ENCODE measurements at regions not wholly inside any gene's neighbourhood (a gene's known extent, or its start where the extent isn't known, plus 50 kb on each side); places are given as distances from the start of the nearest gene placed in this dataset.
A peak's percentile ranks its signal among the peaks of the same experiment; 100 is the strongest.

- no peak for DNase-seq (ENCODE audit: low read depth)
Observed at GRCh38 chr1:108050911-108051629, 86.1 kb upstream of the VAV3 start.

DNA sequence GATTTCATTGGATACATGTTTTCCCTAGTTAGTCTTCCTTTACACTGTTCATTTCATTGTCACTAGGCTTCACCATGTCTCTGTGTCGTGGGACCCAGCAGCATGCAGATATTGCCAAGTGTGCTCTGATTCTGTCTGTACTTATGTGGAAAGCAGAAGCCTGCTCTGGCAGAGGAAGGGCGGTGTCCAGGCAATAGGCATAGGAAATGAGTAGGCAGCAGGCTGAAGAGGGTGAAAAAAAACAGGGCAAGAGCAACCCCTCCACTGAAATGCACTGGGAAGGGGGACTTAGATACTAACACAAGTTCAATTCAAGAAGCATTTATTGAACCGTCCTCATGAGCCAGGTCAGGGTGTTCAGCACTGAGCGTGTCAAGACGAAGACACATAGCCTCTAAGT is 85.2 kb upstream of the VAV3 start:
- DNase-seq (ENCODE audit: low read depth), result peak; percentile 66

DNA sequence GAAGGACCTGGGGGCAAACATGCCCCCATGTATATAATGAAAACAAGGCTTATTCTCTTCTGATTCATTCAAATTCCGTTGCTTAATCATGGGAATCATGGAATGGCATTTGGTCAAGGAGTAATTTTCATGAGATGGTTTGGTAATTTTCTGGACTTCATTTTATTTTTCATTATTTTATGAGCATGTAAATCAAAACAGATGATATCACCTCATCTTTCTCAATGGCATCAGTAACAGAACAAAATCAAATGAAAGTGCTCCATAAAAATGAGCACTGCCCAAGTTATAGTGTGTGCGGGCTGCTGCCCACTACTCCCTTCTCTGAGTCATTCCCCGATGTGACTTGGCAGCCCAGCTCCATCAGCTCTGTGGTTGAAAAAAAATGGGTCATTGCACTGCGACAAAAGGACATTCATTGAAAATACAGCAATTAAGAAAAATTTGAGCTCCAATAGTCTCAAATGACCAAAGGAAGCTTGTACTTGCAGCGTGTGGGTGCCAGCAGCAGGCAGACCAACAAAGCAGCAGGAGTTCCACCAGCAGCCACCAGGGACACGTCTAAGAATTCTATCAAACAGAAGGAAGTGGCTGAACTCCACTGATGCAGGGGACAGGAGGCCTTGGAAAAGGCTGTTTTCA is 84.3 kb upstream of the VAV3 start:
- DNase-seq (ENCODE audit: low read depth), result peak; percentile 82

- no peak for DNase-seq (ENCODE audit: low read depth)
Observed at GRCh38 chr1:108048301-108049177, 83.6 kb upstream of the VAV3 start.

GRCh38 chr1:108047085-108047484 is 82.1 kb upstream of the VAV3 start:
- DNase-seq (ENCODE audit: low read depth), result no peak

GRCh38 chr1:108046026-108046425 is 81.0 kb upstream of the VAV3 start:
- no peak for DNase-seq (ENCODE audit: low read depth)

GRCh38 chr1:108045460-108045859 is 80.5 kb upstream of the VAV3 start:
- DNase-seq (ENCODE audit: low read depth), result no peak

GRCh38 chr1:108044318-108044717 is 79.3 kb upstream of the VAV3 start:
- DNase-seq (ENCODE audit: low read depth), result no peak

GRCh38 chr1:108043707-108044106 is 78.7 kb upstream of the VAV3 start:
- DNase-seq (ENCODE audit: low read depth), result no peak

DNA sequence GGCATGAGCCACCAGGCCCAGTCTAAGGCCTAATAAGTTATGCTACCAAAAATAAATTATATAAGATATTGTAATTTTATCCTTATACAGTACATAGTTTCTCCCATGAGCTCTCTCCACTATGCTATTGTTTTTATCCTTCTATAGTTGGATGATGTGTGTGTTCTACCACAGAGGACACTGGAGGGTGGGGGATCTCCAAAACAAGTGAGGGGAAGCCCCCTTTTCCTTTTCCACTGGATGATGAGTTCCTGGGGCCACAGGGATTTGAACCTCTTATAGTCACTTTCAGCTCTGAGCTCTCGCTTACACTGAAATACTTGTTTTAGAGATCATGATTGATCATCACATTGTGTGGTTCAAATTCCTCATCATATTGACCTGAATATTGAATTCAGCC is 77.6 kb upstream of the VAV3 start:
- DNase-seq (ENCODE audit: low read depth), result no peak

DNA sequence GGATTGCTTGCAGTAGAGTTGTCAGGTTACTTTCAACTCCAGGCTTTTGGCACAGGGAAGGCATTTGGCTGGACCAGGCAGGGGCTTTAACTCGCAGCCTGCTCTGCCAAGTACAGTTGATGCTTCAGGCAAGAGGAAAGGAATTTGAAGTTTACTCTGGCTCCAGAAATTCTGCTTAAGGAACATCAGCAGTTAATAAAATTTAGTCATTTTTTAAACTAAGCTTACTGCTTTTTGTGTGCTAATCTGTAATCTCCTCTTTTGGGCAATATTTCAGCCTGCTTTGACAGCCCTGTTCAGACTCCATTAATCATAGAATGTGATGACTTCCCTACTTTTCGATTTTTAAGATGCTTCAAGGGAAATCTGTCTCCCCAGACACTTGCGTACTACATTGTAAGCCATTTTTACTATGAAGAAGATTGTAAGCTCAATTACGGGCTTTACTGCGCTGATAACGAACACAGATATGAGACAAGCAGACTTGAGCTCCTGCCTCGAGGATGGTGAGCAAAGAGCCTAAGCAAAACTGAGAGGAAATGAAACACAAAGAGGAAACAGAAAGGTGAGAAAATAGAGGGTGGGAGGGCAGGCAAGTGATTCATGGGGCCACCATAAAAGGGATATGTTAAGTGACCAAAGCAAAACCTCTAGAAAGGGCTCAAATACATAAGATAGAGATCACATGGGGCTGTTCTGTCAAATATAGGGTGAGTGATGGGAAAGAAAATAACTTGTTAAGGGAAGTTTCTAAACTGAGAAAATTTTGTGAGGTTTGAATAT is 76.6 kb upstream of the VAV3 start:
- no peak for DNase-seq (ENCODE audit: low read depth)

- DNase-seq (ENCODE audit: low read depth), result no peak
Observed at GRCh38 chr1:108038653-108039236, 73.8 kb upstream of the VAV3 start.

DNA sequence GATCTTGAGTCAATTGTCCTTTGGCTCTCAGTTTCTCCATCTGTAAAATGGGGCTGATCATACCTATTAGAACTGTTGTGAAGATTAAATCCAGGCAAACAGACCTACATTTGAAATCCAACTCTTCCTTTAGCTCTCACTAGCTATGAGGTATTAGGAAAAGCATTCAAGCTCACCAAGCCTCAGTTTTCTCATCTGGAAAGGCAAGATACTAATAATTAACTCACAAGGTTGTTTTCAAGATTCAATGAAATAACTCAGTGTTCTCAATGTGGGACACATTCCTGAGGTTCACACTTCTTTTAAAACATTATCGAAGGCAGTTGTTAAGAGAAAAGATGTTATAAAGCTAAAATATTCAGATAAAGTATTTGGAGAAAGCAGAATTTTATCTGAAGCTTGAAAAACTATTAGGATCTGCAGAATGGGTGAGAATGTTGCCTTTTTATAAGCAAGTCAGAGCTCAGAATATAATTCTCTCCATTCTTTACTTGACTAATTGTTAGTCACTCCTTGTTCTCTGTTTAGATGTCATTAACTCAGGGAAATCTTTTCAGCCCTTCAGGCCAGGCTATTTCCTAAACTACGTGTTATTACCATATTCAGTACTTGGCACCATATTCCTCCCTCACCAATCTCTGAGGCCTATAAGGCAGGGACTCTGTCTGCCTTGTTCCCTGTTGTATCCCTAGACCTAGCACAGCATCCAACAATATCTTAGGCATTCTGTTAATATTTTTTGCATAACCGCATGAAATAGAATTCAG is 72.0 kb upstream of the VAV3 start:
- no peak for DNase-seq (ENCODE audit: low read depth)

- DNase-seq (ENCODE audit: low read depth), result no peak
Observed at GRCh38 chr1:108034396-108034795, 69.4 kb upstream of the VAV3 start.

DNA sequence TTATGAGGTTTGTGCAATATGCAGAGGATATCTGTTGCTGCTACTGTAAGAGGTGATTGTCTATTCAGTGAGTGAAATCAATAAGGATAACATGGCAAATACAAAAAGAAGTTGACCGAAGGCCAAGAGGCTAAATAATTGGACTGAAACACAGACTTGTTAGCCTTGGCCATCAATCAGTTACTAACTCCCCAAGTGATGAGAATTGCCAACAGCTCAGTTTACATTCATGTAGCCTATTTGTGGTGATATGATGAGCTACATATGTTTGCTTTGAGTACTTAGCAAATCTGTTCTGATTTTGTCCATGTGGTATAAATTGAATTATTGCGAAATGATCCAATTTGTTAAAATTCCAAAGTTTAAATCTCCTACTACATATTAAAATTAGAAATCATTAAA is 68.6 kb upstream of the VAV3 start:
- no peak for DNase-seq (ENCODE audit: low read depth)

- no peak for DNase-seq (ENCODE audit: low read depth)
Observed at GRCh38 chr1:108028841-108029388, 63.9 kb upstream of the VAV3 start.

DNA sequence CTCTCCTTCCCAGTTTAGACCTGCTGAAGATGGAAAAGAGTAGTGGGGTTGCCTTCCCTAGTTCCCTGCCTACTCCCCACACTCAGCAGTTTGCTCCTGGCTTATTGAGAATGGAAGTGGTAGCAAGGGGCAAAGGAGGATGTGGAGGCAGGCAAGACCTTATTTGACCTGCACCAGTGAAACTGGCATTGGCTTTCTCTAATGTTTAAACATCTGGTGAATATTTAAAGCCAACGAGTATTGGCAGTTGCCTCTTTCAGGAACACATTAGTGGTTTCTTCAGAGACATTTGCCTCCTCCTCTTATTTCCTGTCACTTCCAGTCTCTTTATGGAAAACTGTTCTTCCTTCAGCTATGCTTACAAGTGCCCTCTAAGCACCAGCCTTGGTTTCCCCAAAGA is 62.4 kb upstream of the VAV3 start:
- DNase-seq (ENCODE audit: low read depth), result no peak

GRCh38 chr1:108017698-108018097 is 52.7 kb upstream of the VAV3 start:
- peak; percentile 85 for DNase-seq (ENCODE audit: low read depth)

- peak; percentile 99 for DNase-seq (ENCODE audit: low read depth)
Observed at GRCh38 chr1:108016451-108016920, 51.5 kb upstream of the VAV3 start.

Measured in HT1080 (cell line).